Limb (tissue), 2 donors: ENCODE measurements at regions not wholly inside any gene's neighbourhood (a gene's known extent, or its start where the extent isn't known, plus 50 kb on each side); places are given as distances from the start of the nearest gene placed in this dataset.
"Not testable (repeated sequence)": the region's sequence is repeated elsewhere in the genome, so short reads cannot be mapped to it uniquely, and the experiment has no call there.

ENCODE experiments used
- DNase-seq, 2 donors: peaks; one replicate each; pipeline ENCODE4 v3.0.0-alpha.2; 2016; ENCODE audit errors: extremely low spot score in 2 of 2

DNA sequence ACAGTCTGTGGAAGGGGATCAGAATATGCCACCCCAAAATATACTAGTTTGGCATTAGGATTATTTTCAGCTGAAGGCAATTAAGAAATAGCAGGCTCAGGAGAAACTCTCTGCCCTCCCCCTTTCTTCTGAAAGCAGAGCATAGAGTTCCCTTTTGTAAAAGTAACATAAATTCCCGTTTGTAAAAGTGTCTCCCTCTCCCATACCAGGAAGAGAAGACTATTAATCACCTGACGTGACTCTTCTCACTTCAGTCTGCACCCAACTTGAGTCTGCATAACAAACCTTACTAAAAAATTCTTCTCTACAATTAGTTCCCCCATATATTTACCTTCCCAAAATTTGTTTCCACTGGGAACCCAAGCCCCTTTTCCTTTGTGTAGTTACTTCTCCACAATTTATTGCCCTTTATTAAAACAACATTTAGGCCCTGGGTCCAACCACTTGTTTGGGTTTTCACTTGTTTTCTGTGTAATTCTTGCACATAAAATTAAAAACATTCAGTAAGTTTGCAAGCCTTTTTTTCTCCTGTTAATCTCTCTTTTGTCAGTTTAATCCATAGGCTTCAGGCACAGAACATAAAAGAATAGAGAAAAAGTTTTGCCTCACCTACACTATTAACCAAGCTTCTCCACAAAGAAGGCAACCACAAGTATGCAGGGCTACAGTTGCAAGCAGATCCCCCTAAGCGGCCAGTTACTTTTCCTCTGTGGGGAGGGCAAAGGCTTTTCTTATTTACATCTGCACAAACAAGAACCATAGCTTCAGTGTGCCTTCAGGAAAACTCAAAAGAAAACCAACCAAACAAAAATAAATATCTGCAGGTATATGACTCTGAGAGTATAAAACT lies 73.8 kb upstream of the EPCAM start:
- no peak for DNase-seq

DNA sequence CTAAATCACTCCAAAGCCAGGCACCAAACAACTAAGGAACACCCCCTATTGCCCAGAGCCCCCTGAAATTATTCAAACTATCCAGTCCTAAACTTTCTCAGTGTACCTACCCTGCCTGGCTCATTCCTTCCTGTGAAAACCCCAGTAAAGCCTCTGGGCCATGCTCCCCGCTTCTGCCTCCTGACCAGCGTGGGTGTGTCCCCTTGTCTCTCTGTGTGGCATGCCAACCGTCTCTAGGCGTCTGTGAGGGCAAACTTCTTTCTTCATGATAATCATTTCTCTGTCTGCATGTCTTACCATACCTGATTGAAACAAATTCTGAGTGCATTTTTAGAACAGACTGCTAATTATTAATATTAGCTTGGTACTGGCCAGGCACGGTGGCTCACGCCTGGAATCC lies 75.1 kb upstream of the EPCAM start:
- no peak for DNase-seq

- no peak for DNase-seq
Observed at GRCh38 chr2:47288864-47289263, 80.2 kb upstream of the EPCAM start.

GRCh38 chr2:47283659-47284058 lies 85.5 kb upstream of the EPCAM start:
- no peak for DNase-seq

- no peak for DNase-seq
Observed at GRCh38 chr2:47282621-47283272, 86.4 kb upstream of the EPCAM start.

GRCh38 chr2:47279525-47279924 lies 89.6 kb upstream of the EPCAM start:
- DNase-seq, result not testable (repeated sequence)

GRCh38 chr2:47277987-47278386 lies 91.1 kb upstream of the EPCAM start:
- DNase-seq, result no peak

DNA sequence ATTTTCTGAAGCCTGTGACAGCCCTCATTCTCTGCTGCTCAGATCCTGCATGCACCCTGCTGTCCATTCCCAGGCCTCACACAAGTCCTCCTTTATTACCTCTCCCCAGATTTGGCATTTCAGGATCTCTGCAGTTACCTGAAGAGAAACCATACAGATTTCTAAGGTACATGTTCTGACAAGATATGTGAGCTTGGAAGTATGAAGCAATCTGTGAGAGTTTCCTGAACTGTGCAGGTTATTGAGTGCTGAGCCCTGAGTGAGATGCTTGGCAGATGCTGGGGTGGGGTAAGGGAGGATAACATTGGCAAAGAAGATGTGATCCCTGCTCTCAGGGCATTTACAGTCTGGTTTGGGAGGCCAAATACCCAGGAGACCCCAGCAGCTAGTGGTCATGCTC lies 91.9 kb upstream of the EPCAM start:
- DNase-seq, result no peak

GRCh38 chr2:47276061-47276460 lies 93.0 kb upstream of the EPCAM start:
- no peak for DNase-seq

- peak in 1 of 2 donors; percentile 75 for DNase-seq
Observed at GRCh38 chr2:47274054-47274782, 94.9 kb upstream of the EPCAM start.

- no peak for DNase-seq
Observed at GRCh38 chr2:47272905-47273758, 96.0 kb upstream of the EPCAM start.

- peak; percentile 32 to 85 for DNase-seq
Observed at GRCh38 chr2:47272031-47272864, 95.9 kb upstream of the CALM2 start.

GRCh38 chr2:47271054-47272000 lies 95.0 kb upstream of the CALM2 start:
- no peak for DNase-seq

GRCh38 chr2:47270421-47270820 lies 94.1 kb upstream of the CALM2 start:
- no peak for DNase-seq

GRCh38 chr2:47269316-47270232 lies 93.3 kb upstream of the CALM2 start:
- no peak for DNase-seq

- DNase-seq, result no peak
Observed at GRCh38 chr2:47267711-47268086, 91.4 kb upstream of the CALM2 start.

- no peak for DNase-seq
Observed at GRCh38 chr2:47266939-47267710, 90.8 kb upstream of the CALM2 start.
